ENCODE measurements at regions not wholly inside any gene's neighbourhood (a gene's known extent, or its start where the extent isn't known, plus 50 kb on each side); places are given as distances from the start of the nearest gene placed in this dataset.
A peak's percentile ranks its signal among the peaks of the same experiment; 100 is the strongest.

DNA sequence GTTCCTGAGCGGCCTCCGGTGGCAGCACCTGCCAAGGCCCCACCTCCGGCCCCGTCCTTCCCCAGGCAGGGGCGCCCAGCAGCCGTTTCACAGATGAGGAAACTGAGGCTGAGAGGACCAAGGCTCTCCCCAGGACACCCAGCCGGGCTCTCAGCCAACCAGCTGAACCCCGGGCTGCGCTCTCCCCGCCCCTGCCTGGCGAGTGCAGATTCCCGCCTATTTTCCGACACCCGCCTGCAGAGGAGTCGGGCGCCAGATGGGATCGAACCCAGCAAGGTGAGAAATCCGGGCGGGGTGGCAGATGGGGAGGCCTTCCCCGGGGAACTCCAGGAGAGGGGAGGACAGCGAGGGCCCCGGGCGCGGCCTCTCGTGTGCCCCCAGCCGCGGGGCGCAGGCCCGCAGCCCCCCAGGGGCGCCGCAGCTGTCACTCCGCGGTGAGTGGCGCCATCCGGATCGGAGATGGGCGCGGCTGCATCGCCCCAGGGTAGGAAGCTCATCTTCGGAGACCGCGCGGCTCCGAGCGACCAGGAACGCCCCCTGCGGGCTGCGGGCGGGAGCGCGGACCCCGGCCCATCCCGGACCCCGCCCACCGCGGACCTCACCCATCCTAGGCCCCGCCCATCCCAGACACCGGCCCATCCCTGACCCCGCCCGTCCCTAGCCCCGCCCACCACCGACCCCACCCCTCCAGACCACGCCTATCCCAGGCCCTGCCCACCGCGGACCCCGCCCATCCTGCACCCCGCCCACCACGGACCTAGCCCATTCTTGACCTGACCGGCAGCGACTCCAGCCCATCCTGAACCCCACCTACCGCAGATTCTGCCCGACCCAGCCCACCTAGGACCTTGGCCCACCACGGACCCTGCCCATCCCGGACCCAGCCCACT is 90.3 kb downstream of the MICALL2 start:
- H4K20me1 ChIP-seq (ENCODE audit: insufficient read depth): peaks cover 10% of the 10 kb centered on the region; the same call in 1 of the 2 replicates
- no peaks in the 10 kb centered on the region for H3K36me3 ChIP-seq (replicated peaks in 1 of 2; ENCODE audit: control insufficient read depth in 1 of 2, insufficient read depth in 2 of 2, low read length in 1 of 2)
- no peak overlapping the region for H3K4me3 ChIP-seq (ENCODE audit: low read depth in 2 of 2, low read length in 1 of 2)
- H2AFZ ChIP-seq (ENCODE audit: low read depth): no peak overlapping the region
- CTCF ChIA-PET: interaction anchor here (0.9 to 2.2 kb wide), 13 partner anchors 8 to 149 kb away, joined by 3 to 8 read pairs (median 4); no protein-coding TSS in a partner anchor
- no peaks in the 10 kb centered on the region for H3K79me2 ChIP-seq (ENCODE audit: insufficient read depth)
- no peaks in the 10 kb centered on the region for H3K9me3 ChIP-seq
- no peak overlapping the region for H3K27ac ChIP-seq (ENCODE audit: low read depth in 2 of 2, low read length in 1 of 2)
- POLR2A ChIA-PET: no interaction called here
- no peaks in the 10 kb centered on the region for H3K9me2 ChIP-seq
- H3K27me3 ChIP-seq (ENCODE audit: insufficient read depth): peaks cover 98% of the 10 kb centered on the region
- no peak for TF ChIP-seq NFIC (IDR thresholded peaks at IDR 0.05; ENCODE audit: borderline replicate concordance)
- TF ChIP-seq, protein P1, sequence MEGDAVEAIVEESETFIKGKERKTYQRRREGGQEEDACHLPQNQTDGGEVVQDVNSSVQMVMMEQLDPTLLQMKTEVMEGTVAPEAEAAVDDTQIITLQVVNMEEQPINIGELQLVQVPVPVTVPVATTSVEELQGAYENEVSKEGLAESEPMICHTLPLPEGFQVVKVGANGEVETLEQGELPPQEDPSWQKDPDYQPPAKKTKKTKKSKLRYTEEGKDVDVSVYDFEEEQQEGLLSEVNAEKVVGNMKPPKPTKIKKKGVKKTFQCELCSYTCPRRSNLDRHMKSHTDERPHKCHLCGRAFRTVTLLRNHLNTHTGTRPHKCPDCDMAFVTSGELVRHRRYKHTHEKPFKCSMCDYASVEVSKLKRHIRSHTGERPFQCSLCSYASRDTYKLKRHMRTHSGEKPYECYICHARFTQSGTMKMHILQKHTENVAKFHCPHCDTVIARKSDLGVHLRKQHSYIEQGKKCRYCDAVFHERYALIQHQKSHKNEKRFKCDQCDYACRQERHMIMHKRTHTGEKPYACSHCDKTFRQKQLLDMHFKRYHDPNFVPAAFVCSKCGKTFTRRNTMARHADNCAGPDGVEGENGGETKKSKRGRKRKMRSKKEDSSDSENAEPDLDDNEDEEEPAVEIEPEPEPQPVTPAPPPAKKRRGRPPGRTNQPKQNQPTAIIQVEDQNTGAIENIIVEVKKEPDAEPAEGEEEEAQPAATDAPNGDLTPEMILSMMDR (IDR thresholded peaks at IDR 0.05): peak; percentile 26; the same call in 1 of the 2 replicates
- TF ChIP-seq NRF1 (IDR thresholded peaks at IDR 0.05; ENCODE audit: low read depth, low read length): no peak
- TF ChIP-seq EZH2phosphoT487 (IDR thresholded peaks at IDR 0.05; ENCODE audit: borderline replicate concordance, low read depth): 0 out of 2 replicates have a peak, but pooled peaks have one; percentile 71
- TF ChIP-seq SMC3 (IDR thresholded peaks at IDR 0.05; ENCODE audit: low read depth, low read length): 0 out of 2 replicates have a peak, but pooled peaks have one; percentile 9
- no peak overlapping the region for H3K4me2 ChIP-seq
- peak; percentile 98 for DNase-seq
- H3F3A ChIP-seq (replicated peaks; ENCODE audit: insufficient read depth): peaks cover 8% of the 10 kb centered on the region
- WGBS (ENCODE audit: low lambda C conversion rate): 6% methylated on average over 35 of the region's 74 CpGs
- no peaks in the 10 kb centered on the region for H3K4me1 ChIP-seq (ENCODE audit: control insufficient read depth in 1 of 2, insufficient read depth in 2 of 2, low read depth in 1 of 2, low read length in 1 of 2)
- no peak overlapping the region for H3K9ac ChIP-seq

DNA sequence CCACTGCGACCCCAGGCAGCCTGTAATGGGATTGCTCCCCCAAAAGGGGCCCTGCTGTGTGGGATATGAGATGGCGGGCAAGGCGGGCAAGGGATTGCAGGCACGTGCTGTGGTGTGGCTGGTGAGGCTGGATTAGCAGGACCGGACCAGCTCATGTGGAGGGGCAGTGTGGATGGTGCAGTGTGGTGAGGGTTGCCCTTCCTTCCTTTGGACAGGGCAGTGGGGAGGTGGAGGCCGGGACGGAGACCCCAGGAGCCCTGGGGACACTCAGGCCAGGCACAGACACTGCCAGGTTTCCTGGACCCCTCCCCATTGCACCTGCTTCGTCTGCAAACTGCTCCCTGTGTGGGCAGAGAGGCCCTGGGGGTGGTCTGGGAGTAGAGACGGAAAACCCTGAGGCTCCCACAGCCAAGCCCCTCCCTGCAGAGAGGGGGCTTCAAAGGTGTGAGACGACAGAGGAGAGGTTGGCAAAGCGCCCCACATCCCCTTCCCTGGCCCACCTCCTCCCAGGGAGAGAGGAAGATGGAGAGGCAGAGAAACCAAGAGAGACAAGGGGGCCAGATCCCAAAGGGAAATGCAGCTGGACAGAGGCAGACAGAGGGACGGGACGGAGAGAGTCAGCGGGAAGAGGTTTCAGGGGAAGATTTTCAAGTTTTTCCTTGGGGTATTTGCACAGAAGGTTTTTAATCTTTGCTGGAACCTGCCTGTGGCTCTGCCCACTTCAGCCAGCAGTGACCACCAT is 89.2 kb downstream of the MICALL2 start:
- H3K79me2 ChIP-seq (ENCODE audit: insufficient read depth): no peaks in the 10 kb centered on the region
- DNase-seq: peak; percentile 37
- no peak overlapping the region for H3K4me2 ChIP-seq
- peaks cover 10% of the 10 kb centered on the region; the same call in 1 of the 2 replicates for H4K20me1 ChIP-seq (ENCODE audit: insufficient read depth)
- H3K27ac ChIP-seq (ENCODE audit: low read depth in 2 of 2, low read length in 1 of 2): no peak overlapping the region
- no peak overlapping the region for H3K4me3 ChIP-seq (ENCODE audit: low read depth in 2 of 2, low read length in 1 of 2)
- H3K4me1 ChIP-seq (ENCODE audit: control insufficient read depth in 1 of 2, insufficient read depth in 2 of 2, low read depth in 1 of 2, low read length in 1 of 2): no peaks in the 10 kb centered on the region
- H3K9me3 ChIP-seq: no peaks in the 10 kb centered on the region
- peaks cover 8% of the 10 kb centered on the region for H3F3A ChIP-seq (replicated peaks; ENCODE audit: insufficient read depth)
- H3K36me3 ChIP-seq (replicated peaks in 1 of 2; ENCODE audit: control insufficient read depth in 1 of 2, insufficient read depth in 2 of 2, low read length in 1 of 2): no peaks in the 10 kb centered on the region
- 5% methylated on average over 12 of the region's 14 CpGs for WGBS (ENCODE audit: low lambda C conversion rate)
- no peaks in the 10 kb centered on the region for H3K9me2 ChIP-seq
- POLR2A ChIA-PET: no interaction called here
- TF ChIP-seq TAF1 (IDR thresholded peaks at IDR 0.05; ENCODE audit: borderline replicate concordance, low read depth, low read length) (no peak), NRF1 (IDR thresholded peaks at IDR 0.05; ENCODE audit: low read depth, low read length) (no peak)
- TF ChIP-seq, protein P2, sequence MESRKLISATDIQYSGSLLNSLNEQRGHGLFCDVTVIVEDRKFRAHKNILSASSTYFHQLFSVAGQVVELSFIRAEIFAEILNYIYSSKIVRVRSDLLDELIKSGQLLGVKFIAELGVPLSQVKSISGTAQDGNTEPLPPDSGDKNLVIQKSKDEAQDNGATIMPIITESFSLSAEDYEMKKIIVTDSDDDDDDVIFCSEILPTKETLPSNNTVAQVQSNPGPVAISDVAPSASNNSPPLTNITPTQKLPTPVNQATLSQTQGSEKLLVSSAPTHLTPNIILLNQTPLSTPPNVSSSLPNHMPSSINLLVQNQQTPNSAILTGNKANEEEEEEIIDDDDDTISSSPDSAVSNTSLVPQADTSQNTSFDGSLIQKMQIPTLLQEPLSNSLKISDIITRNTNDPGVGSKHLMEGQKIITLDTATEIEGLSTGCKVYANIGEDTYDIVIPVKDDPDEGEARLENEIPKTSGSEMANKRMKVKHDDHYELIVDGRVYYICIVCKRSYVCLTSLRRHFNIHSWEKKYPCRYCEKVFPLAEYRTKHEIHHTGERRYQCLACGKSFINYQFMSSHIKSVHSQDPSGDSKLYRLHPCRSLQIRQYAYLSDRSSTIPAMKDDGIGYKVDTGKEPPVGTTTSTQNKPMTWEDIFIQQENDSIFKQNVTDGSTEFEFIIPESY (IDR thresholded peaks at IDR 0.05; ENCODE audit: borderline replicate concordance, low read depth): no peak
- CTCF ChIA-PET: interaction anchor here (1.3 to 2.2 kb wide), 7 partner anchors 17 to 150 kb away, joined by 3 to 8 read pairs (median 6); no protein-coding TSS in a partner anchor
- H3K27me3 ChIP-seq (ENCODE audit: insufficient read depth): peaks cover 97% of the 10 kb centered on the region
- no peak overlapping the region for H3K9ac ChIP-seq
- no peak overlapping the region for H2AFZ ChIP-seq (ENCODE audit: low read depth)
